Activated CD4-positive, alpha-beta T cell treated with anti-CD3 and anti-CD28 coated beads, Interleukin-2, amount 50 U/mL, for 16 hours (primary cell): ENCODE measurements at regions not wholly inside any gene's neighbourhood (a gene's known extent, or its start where the extent isn't known, plus 50 kb on each side); places are given as distances from the start of the nearest gene placed in this dataset.
"Not testable (repeated sequence)": the region's sequence is repeated elsewhere in the genome, so short reads cannot be mapped to it uniquely, and the experiment has no call there.

Experiments
- DNase-seq: peaks from one replicate; pipeline ENCODE4 v3.0.0-alpha.2; 2020

DNA sequence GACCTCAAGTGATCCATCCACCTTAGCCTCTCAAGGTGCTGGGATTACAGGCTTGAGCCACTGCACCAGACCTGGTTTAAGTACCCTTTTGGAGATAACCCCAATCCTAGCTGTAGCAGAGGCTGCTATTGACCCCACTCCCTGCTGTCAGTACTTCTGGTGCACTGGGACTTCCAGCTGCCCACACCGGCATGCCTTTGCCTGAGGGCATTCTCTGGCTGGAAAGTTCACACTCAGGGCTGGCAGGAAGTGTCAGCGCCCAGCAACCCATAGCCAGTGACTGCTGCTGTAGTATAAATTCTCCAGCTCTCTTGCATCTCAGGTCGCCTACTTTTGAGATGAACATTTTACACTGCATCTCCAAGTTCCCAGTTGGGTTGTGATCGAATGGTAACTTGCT lies 75.3 kb downstream of the UTRN start:
- DNase-seq = no peak

DNA sequence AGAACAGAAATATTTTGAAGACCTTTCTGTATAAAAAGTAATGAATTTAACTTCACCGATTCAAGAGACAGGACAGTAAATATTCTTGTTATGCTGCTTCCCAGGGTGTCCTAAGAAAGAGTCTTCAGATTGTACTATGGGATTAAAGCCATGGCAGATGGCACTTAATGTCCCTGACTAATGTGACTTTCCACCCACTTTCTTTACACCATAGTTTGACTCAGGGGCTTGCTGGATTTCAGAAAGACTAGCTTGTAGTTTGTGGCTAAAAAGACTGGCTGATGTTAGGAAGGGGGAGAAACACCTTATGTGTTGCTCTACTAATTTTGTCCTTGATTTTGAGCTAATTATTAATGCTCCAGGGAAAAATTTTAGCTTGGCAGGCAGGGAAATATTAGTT lies 75.9 kb downstream of the UTRN start:
- DNase-seq = no peak

DNA sequence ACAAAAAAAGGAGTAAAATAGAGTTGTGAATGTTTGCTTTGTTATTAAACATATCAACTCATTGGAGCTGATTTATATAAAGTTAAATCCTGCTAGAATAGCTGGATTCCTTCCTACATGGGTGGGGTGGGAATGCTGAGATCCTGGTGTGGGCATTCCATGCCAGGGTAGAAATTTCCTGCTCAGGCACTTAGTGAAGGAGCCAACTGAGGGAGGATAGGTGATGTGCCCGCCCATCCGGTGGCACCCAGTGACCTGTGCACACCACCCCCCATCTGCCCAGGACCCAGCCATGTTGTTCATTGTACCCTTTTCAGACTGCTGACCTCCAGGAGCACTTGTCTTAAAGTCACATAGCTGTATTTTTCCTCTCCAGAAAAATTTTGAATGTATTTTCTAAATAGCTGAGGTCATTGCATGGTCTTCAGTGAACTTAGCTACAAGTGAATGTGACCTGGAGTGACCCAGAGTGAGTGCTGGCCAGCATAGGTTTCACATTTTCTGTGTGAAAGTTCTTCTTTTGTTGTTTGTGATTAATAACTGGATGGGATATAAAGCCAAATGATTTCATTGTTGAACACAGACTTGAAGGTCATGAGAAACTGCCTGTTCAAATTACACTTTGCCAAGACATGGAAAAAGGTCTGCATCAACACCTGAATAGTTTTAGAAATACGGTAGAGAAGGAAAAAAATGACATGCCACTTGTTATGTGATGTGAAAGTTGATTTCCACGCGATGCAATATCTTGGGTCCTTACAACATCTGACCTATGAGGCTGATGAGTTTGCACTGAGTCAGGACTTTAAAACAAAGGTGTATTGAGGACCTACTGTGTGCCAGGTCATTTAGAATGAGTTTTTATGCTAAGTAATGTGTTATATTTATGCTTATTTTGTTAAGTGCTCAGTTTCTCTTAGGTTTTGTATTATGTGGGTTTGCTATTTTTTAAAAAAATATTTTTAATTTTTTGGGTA lies 77.2 kb downstream of the UTRN start:
- no peak for DNase-seq

DNA sequence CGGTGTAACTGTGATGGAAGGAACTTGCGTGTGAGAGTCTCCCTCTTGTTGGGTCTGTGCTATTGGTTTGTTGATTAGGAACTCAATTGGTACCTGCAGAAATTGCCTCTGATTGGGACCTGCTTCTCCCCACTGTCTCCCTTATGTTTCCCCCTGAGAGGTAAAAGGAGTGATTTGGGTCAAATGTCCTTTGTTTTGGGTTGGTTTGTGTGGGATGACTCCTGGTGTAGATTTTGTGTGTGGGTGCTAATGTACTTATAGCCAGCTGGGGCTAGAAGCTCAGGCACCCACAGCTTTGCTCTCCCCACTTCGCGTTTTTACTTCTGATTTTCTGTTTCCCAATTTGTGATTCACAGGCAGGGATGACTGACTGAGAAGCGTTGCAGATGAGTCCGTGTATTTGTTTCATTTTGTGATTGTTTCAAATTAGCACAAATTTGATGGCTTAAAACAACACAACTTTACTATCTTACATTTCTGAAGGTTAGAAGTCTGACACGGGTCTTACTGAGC lies 79.1 kb downstream of the UTRN start:
- no peak for DNase-seq

DNA sequence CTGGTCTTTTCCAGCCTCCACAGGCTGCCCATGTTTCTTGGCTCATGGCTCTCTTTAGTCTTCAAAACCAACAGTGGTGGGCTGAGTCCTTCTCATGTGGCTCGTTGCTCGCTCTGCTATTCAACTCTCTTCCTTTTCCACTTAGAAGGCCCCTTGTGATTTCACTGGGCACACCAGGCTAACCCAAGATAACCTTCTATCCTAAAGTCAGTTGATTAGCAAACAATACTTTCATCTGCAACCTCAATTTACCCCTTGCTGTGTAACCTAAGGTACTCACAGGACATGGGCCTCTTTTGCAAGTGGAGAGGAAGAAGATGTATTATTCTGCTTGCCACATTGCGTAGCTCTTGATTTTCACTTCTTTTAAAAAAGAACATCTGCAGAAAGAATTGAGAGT lies 79.6 kb downstream of the UTRN start:
- no peak for DNase-seq

DNA sequence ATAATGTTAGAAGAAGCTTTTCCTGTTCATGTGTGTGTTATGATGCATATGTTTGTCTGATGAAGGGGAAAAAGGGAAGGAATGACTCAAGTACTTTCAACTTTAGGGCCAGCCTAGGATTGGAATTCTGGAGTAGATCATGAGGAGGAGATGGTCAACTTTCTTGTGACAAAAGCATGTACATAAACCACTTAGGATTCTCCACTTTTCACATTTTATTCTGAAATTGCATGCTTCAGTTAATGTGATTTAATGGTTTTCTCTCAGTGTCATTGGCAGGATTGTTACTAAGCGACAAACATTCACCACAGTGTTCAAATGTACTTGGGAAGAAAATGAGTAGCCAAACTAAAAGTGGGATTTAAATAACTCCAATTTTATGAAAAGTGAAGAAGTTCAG lies 80.1 kb downstream of the UTRN start:
- DNase-seq = no peak

DNA sequence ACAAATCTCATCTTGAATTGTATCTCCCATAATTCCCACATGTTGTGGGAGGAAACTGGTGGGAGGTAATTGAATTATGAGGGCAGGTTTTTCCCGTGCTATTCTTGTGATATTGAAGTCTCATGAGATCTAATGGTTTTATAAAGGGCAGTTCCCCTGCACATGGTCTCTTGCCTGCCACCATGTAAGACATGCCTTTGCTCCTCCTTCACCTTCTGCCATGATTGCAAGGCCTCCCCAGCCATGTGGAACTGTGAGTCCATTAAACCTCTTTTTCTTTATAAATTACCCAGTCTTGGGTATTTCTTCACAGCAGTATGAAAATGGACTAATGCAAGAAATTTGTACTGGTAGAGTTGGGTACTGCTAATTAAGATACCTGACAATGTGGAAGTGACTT lies 84.6 kb downstream of the UTRN start:
- not testable (repeated sequence) for DNase-seq

DNA sequence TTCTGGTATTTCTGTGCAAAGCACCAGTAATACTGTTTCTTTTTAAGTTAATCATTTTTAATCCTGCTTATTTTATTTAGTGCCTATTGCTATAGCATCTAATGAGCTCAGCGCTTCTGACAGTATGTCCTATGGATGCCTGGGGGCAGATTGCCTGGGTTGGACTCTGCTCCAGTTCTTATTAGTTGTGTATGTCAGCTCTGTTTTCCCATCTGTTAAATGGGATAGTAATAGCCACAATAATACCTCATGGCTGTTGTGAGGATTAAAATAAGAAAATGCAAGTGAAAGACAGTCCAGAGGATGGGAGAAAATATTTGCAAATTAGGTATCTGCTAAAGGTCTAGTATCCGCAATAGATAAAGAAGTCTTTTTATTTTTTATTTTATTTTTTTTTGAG lies 87.0 kb downstream of the UTRN start:
- DNase-seq = no peak

DNA sequence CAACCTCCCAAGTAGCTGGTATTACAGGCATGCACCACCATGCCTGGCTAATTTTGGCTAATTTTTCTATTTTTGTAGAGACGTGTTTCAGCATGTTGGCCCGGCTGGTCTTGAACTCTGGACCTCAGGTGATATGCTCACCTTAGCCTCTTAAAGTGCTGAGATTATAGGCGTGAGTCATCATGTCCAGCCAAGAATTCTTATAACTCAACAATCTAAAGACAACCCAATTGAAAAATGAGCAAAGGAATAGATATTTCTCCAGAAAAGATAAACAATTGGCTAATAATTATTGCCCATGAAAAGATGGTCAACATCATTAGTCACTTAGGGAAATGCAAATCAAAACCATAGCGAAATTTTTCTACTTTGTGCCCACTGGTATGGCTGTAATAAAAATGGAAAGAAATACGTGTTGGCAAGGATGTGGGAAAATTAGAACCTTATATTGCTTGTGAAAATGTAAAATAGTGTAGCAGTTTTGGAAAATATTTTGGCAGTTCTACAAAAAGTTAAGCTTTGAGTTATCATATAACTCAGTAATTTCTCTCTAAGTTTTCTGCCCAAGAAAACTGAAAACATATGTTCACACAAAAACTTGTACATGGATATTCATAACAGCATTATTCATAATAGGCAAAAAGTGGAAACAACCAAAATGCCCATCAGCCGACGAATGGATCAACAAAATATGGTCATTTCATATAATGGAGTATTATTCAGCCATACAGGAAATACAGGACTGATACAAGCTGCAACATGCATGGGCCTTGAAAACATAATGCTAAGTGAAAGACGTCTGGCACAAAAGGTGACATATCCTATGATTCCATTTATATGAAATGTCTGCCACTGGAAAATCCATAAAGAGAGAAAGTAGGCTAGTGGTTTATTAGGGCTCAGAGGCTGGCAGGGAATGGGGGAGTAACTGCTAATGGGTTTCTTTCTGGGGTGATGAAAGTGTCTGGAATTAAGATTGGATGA lies 87.8 kb downstream of the UTRN start:
- no peak for DNase-seq

DNA sequence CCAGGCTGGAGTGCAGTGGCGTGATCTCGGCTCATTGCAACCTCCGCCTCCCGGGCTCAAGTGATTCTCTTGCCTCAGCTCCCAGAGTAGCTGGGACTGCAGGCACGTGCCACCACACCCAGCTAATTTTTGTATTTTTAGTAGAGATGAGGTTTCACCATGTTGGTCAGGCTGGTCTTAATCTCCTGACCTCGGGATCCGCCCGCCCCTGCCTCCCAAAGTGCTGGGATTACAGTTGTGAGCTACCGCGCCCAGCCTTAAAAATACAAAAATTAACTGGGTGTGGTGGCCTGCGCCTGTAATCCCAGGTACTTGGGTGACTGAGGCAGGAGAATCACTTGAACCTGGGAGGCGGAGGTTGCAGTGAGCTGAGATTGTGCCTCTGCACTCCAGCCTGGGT lies 89.4 kb downstream of the UTRN start:
- DNase-seq = not testable (repeated sequence)

DNA sequence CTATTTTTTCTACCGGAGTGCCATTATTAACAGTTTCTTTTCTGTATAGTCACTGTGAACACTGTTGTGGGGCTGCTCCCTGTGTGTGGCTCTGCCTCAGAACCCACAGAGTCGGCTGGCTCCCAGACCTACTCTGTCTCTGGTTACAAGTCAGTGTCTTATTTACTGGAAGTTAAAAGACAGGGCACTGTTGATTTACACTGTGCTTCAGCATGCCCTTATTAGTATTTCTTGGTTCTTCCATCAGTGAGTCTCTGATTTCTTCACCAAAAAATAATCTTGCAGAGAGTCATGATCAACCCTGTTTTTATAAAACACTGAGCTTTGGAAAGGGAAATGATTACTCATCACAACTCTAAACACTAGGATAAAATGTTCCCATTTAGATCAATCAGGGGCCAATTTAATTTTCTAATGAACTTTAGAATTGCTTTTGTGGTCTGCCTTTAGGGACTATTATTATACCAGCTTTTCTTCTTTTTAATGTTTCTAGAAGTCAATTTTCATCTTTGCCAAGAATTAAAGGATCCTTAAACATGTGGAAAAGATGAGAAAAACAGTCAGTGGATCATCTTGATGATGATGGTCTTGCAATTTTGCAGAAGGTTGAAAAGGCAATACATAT lies 92.6 kb downstream of the UTRN start:
- no peak for DNase-seq

DNA sequence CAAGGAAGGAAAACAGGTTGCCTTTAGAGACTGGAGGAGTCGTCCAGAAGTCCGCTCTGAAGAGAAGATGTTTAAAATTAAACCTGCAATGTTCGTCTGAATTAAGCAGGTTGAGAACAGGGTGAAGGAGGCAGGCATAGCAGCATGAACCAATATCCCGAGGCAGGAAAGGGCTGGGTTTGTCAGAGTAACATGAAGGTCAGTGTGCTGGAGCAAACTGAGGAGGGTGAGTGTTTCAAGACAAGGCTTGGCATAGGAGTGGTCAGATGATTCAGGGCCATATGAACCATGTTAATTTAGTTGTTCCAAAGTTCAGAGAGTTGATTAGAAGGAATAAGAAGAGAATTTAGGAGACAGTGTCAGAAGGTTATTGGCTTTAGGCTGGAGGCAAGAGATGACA lies 93.3 kb downstream of the UTRN start:
- no peak for DNase-seq

DNA sequence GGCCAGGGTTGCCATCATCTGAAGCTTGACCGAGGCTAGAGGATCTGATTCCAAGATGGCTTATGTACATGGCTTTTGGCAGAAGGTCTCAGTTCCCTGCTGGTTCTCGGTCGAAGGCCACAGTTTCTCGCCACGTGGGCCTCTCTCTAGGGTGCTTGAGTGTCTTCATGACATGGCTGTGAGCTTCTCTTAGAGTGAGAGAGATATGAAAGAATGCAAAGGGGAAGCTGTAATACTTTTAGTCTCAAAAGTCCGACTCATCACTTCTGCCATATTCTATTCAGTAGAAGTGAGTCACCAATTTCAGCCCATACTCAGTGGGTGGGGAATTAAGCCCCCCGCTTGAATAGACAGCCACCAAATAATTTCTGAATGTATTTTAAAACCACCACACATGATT lies 94.2 kb downstream of the UTRN start:
- DNase-seq = no peak

DNA sequence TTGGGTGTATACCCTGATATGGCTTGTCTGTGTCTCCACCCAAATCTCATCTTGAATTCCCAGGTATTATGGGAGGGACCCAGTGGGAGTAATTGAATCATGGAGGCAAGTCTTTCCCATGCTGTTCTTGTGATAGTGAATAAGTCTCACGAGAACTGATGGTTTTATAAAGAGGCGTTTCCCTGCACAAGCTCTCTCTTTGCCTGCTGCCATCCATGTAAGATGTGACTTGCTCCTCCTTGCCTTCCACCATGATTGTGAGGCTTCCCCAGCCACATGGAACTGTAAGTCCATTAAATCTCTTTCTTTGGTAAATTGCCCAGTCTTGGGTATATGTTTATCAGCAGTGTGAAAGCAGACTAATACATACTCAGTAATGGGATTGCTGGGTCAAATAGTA lies 96.4 kb downstream of the UTRN start:
- DNase-seq = not testable (repeated sequence)

DNA sequence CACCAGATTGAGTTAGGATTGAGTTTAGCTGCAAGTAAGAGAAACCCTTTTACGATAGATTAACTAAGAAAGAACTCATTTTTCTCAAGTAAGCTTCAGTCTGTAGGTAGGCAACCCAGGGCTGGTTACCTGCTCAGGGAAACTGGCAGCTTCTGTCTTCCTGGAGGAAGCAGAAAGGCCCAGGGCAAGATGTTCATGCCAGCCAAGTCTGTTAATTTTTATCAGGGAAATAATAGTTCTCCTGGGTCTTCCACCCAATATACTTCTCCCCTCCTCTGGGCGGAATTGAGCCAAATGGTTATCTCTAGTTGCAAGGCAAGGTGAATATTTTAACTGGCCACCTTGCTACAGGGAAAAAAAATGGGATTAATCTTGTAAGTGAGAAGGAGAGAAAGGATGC lies 98.2 kb downstream of the UTRN start:
- no peak for DNase-seq

DNA sequence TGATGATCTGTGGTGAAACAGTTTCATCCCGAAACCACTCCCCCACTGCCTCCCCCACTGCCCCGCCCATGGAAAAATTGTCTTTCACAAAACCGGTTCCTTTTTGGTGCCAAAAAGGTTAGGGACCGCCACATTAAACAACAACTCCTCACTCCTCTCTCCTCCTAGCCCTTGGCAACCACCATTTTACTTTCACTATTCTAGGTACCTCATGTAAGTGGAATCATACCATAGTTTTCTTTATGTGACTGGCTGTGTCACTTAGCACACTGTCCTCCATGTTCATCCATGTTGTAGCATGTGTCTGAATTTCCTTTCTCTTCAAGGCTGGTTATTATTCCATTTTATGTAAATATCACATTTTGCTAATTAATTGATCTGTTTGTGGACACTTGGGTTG lies 99.3 kb downstream of the UTRN start:
- DNase-seq = no peak

DNA sequence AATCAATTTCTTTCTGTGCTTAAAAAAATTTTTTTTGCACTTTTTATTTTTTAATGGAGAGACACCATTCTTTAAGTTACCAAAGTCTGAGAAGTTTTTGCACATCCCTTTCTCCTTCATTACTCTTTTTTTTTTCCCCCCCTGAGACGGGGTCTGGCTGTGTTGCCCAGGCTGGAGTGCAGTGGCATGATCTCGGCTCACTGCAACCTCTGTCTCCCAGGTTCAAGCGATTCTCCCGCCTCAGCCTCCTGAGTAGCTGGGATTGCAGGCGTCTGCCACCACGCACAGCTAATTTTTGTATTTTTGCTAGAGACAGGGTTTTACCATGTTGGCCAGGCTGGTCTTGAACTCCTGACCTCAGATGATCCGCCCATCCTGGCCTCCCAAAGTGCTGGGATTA lies 104.3 kb downstream of the UTRN start:
- not testable (repeated sequence) for DNase-seq

DNA sequence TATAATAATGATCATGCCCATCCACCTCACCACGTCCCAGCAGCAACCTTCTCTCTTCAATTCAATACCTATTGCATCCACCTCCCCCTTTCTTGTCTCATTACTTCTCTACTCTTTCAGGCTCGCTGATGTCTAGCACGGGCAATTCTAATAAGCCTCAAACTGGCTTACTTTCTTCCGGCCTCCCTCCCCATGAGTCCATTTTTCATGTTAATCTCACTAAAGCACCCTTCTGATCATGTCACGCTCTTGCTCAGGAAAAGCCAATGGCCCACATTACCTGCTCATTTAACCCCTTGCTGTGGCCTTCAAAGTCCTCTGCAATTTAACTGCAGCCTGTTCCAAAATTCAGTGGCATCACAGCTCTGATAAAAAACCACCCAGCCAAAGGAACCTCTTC lies 105.1 kb downstream of the UTRN start:
- no peak for DNase-seq

DNA sequence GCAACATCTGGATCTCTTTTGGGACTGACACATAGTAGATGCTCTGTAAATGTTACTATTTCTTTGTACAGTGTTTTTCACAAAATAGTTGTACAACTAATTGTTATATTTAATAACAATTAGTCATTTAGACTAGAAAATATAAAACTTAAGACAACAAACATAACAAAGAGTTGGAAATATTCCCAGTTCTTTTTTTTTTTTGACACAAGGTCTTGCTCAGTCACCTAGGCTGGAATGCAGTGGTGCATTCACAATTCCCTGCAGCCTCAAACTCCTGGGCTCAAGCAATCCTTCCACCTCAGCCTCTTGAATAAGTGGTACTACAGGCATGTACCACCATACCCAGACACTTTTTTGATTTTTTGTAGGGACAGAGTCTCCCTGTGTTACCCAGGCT lies 105.8 kb downstream of the UTRN start:
- DNase-seq = no peak

DNA sequence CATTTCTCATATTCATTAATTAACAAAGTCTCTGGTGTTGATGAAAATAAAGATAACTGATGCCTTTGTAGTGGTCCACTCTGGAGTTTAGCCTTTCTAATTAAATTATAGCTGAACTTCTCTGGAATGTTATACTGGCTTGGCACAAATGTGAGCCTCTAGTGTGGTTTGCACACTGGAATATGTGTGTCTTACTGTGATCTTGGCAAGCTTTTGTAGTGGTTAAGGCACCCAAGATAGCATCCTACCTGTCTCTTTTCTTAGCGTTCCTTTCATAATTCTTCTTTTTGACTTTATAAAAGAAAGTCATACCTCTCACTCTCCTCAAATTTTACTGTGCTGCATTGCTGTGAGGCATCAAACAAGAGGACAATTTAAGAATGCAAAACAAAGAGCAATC lies 107.4 kb downstream of the UTRN start:
- DNase-seq = no peak

DNA sequence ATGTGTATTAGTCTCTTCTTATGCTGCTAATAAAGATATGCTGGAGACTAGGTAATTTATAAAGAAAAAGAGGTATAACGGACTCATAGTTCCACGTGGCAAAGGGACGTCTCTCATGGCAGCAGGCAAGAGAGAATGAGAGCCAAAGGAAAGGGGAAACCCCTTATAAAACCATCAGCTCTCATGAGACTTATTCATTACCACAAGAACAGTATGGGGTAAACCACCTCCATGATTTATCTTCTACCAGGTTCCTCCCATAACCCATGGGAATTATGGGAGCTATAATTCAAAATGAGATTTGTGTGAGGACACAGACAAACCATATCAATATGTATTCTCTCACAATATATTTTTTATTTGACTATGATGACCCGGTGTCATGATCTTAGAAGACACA lies 109.1 kb downstream of the UTRN start:
- DNase-seq = no peak

DNA sequence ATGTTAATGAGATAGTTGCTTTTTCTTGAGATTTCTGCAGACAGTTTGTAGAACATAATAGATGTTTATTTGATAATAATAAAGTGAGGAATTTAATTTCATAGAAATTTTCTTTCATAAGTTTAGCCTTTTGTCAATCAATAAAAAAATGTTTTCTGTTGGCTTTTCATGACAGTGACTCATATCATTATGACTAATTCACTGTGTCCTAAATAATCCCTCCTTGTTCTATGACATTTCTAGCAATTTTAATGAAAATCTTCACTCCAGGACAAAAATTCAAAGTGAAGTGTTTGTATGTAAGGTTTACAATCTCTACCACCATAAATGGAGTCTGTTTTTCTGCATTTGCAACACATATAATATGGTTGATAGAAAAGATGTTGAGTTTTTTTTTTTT lies 109.9 kb downstream of the UTRN start:
- no peak for DNase-seq

DNA sequence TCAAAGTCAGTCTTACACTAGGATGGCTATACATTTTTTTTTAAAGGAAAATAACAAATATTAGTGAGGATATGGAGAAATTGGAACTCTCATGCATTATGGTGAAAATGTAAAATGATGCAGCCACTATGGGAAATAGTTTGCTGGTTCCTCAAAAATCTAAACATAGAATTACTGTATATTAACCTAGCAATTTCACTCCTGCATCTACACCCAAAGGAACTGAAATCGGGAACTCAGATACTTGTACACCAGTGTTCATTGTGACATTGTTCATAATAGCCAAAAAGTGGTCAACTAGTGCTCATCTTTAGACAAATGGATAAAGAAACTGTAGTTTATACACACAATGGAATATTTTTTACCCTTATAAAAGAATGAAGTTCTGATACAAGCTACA lies 110.7 kb downstream of the UTRN start:
- no peak for DNase-seq
